ENCODE measurements at regions not wholly inside any gene's neighbourhood (a gene's known extent, or its start where the extent isn't known, plus 50 kb on each side); places are given as distances from the start of the nearest gene placed in this dataset.

DNA sequence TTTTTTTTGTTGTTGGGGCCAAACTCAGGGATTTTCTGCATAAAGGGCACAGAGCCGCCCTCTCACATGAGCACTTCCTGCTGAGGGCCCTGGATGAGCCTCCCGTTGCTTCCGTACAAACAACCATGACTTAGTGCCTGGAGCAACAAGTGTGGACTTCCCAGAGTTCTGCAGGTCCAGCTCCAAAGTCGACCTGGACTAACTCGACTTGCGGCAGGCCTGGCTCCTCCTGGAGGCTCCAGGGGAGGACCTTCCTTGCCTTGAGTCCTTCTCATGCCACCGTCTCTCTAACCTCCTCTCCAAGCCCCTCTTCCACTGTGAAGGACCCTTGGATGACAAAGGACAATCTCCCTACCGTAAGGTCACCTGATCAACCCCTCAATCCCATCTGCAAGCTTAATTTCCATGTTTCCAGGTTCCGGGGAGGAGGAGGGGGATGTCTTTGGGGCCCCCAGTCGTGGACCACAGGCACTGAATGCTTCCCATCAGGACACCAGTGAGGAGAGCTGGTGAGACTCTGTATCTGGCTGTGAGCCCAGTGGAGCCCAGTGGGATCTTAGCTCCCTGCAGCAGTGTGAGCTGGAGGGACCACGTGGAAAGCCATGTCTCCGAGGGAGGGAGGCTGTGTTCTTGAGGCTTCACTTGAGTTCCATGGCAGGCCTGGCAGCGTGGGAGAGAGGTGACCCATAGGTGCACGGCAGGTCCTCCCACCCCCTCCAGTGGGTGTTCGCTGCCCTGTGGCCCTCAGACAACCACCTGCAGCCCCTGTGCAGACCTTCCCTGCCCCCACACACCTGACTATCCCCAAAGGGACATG lies 199.5 kb upstream of the PPP2R2D start:
- TF ChIP-seq, protein P1, sequence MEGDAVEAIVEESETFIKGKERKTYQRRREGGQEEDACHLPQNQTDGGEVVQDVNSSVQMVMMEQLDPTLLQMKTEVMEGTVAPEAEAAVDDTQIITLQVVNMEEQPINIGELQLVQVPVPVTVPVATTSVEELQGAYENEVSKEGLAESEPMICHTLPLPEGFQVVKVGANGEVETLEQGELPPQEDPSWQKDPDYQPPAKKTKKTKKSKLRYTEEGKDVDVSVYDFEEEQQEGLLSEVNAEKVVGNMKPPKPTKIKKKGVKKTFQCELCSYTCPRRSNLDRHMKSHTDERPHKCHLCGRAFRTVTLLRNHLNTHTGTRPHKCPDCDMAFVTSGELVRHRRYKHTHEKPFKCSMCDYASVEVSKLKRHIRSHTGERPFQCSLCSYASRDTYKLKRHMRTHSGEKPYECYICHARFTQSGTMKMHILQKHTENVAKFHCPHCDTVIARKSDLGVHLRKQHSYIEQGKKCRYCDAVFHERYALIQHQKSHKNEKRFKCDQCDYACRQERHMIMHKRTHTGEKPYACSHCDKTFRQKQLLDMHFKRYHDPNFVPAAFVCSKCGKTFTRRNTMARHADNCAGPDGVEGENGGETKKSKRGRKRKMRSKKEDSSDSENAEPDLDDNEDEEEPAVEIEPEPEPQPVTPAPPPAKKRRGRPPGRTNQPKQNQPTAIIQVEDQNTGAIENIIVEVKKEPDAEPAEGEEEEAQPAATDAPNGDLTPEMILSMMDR (IDR thresholded peaks at IDR 0.05; ENCODE audit: insufficient read depth, low read length, severe bottlenecking): no peak
- DNase-seq (ENCODE audit: low read depth): no peak

GRCh38 chr10:131702531-131703356 lies 198.1 kb upstream of the PPP2R2D start:
- no peak overlapping the region for H3K4me3 ChIP-seq (ENCODE audit: low read depth, low read length)
- no peaks in the 10 kb centered on the region for H3K27me3 ChIP-seq (ENCODE audit: control insufficient read depth, insufficient read depth, low read length)
- no peaks in the 10 kb centered on the region for H3K36me3 ChIP-seq (ENCODE audit: control insufficient read depth, insufficient read depth, low read length)
- no peak for DNase-seq (ENCODE audit: low read depth)
- no peak for FAIRE-seq
- TF ChIP-seq, protein P1 (IDR thresholded peaks at IDR 0.05; ENCODE audit: insufficient read depth, low read length, severe bottlenecking): no peak

More for the DNA sequence above, 199.5 kb upstream of the PPP2R2D start:
- Histone ChIP-seq H3K36me3 (ENCODE audit: control insufficient read depth, insufficient read depth, low read length) (no peaks in the 10 kb centered on the region), H3K27me3 (ENCODE audit: control insufficient read depth, insufficient read depth, low read length) (no peaks in the 10 kb centered on the region), H3K4me3 (ENCODE audit: low read depth, low read length) (no peak overlapping the region)
- FAIRE-seq: no peak

- no peaks in the 10 kb centered on the region for H3K36me3 ChIP-seq (ENCODE audit: control insufficient read depth, insufficient read depth, low read length)
- H3K27me3 ChIP-seq (ENCODE audit: control insufficient read depth, insufficient read depth, low read length): no peaks in the 10 kb centered on the region
- DNase-seq (ENCODE audit: low read depth) (no peak), FAIRE-seq (no peak)
- TF ChIP-seq, protein P1 (IDR thresholded peaks at IDR 0.05; ENCODE audit: insufficient read depth, low read length, severe bottlenecking): no peak
- H3K4me3 ChIP-seq (ENCODE audit: low read depth, low read length): no peak overlapping the region
Observed at GRCh38 chr10:131703541-131703940, 197.3 kb upstream of the PPP2R2D start.

DNA sequence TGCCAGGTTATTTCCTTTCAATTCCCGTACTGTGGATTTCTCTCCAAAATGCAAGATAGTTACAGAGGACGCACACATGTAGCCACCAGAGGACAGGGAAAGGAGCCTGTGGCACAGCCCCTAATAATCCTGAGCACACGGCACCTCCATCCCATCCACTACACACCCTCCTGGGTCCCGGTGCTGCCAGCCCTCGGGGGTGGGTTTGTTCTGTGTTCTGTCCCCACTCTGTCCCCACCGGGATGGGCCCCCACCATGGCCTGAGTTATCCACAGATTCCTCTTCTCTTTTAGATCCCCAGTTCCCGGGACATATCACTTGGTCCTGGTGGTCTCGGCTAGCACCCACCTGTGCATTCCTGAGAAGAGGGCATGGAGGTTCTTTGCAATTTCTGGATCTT lies 196.9 kb upstream of the PPP2R2D start:
- TF ChIP-seq, protein P1 (IDR thresholded peaks at IDR 0.05; ENCODE audit: insufficient read depth, low read length, severe bottlenecking): no peak
- H3K27me3 ChIP-seq (ENCODE audit: control insufficient read depth, insufficient read depth, low read length): no peaks in the 10 kb centered on the region
- no peaks in the 10 kb centered on the region for H3K36me3 ChIP-seq (ENCODE audit: control insufficient read depth, insufficient read depth, low read length)
- DNase-seq (ENCODE audit: low read depth): no peak
- FAIRE-seq: no peak
- no peak overlapping the region for H3K4me3 ChIP-seq (ENCODE audit: low read depth, low read length)

- H3K4me3 ChIP-seq (ENCODE audit: low read depth, low read length): no peak overlapping the region
- no peak for FAIRE-seq
- no peaks in the 10 kb centered on the region for H3K27me3 ChIP-seq (ENCODE audit: control insufficient read depth, insufficient read depth, low read length)
- TF ChIP-seq, protein P1 (IDR thresholded peaks at IDR 0.05; ENCODE audit: insufficient read depth, low read length, severe bottlenecking): no peak
- no peak for DNase-seq (ENCODE audit: low read depth)
- no peaks in the 10 kb centered on the region for H3K36me3 ChIP-seq (ENCODE audit: control insufficient read depth, insufficient read depth, low read length)
Observed at GRCh38 chr10:131706476-131706875, 194.3 kb upstream of the PPP2R2D start.

Data from bronchial epithelial cell (primary cell).